DOHH2 (cell line): ENCODE measurements at regions not wholly inside any gene's neighbourhood (a gene's known extent, or its start where the extent isn't known, plus 50 kb on each side); places are given as distances from the start of the nearest gene placed in this dataset.

Experiments used
- H3F3A ChIP-seq: fragments of 200-600 bp; sonication (generic), shearing (Covaris generic); 2 replicates; pipeline ENCODE4 v1.6.0; 2016; ENCODE audit warnings: antibody characterized with exemption, mild to moderate bottlenecking; ENCODE audit not compliant: control insufficient read depth, insufficient read depth
- H3K27ac ChIP-seq: fragments of 200-600 bp; sonication (generic); 2 replicates; pipeline ENCODE4 v1.5.1; 2014; ENCODE audit warnings: low read depth, mild to moderate bottlenecking, low read length, moderate library complexity
- H3K27me3 ChIP-seq: fragments of 200-600 bp; sonication (generic); 2 replicates; pipeline ENCODE4 v1.6.1; 2014; ENCODE audit warnings: mild to moderate bottlenecking, low read length, mixed read lengths; ENCODE audit not compliant: control insufficient read depth
- H3K36me3 ChIP-seq: fragments of 200-600 bp; sonication (generic); 2 replicates; pipeline ENCODE4 v1.6.1; 2014; ENCODE audit warnings: mild to moderate bottlenecking, low read length, moderate library complexity, mixed read lengths; ENCODE audit not compliant: control insufficient read depth
- H3K4me1 ChIP-seq: fragments of 200-600 bp; sonication (generic); 2 replicates; pipeline ENCODE4 v1.6.1; 2014; ENCODE audit warnings: mild to moderate bottlenecking, low read length, mixed read lengths; ENCODE audit not compliant: control insufficient read depth
- H3K4me2 ChIP-seq: fragments of 200-600 bp; sonication (generic); 2 replicates; pipeline ENCODE4 v1.6.0; 2014; ENCODE audit warnings: mild to moderate bottlenecking, low read length, moderate library complexity
- H3K4me3 ChIP-seq: fragments of 200-600 bp; sonication (generic); 2 replicates; pipeline ENCODE4 v1.5.1; 2014; ENCODE audit warnings: mild to moderate bottlenecking, low read length, mixed read lengths
- H3K79me2 ChIP-seq: fragments of 200-600 bp; sonication (generic); 2 replicates; pipeline ENCODE4 v1.6.1; 2014; ENCODE audit warnings: mild to moderate bottlenecking, low read length, mixed read lengths; ENCODE audit not compliant: control insufficient read depth
- H3K9me2 ChIP-seq: fragments of 200-600 bp; sonication (generic); replicated peaks from 2 replicates; pipeline ENCODE4 v1.6.1; 2014; ENCODE audit warnings: mild to moderate bottlenecking, low read length, mixed read lengths; ENCODE audit not compliant: control insufficient read depth
- H3K9me3 ChIP-seq: fragments of 200-600 bp; sonication (generic); 2 replicates; pipeline ENCODE4 v1.6.1; 2014; ENCODE audit warnings: antibody characterized with exemption, low read length, mixed read lengths; ENCODE audit not compliant: control insufficient read depth, insufficient read depth
- H4K20me1 ChIP-seq: fragments of 200-600 bp; sonication (generic); 2 replicates; pipeline ENCODE4 v1.6.0; 2014; ENCODE audit warnings: low read depth, mild to moderate bottlenecking, antibody characterized with exemption, low read length, moderate library complexity; ENCODE audit not compliant: control insufficient read depth, insufficient read depth
- EZH2phosphoT487 ChIP-seq: fragments of 200-600 bp; sonication (generic); IDR thresholded peaks from 2 replicates; pipeline ENCODE4 v1.6.1; 2017; ENCODE audit warnings: borderline replicate concordance, mild to moderate bottlenecking, antibody characterized with exemption, low read length, moderate library complexity, mixed read lengths
- TF ChIP-seq, protein P1 (sequence below): fragments of 200-600 bp; sonication (generic); IDR thresholded peaks from one replicate; pipeline ENCODE4 v1.5.1; 2014; ENCODE audit warnings: antibody characterized with exemption, mild to moderate bottlenecking, low read depth, low read length; ENCODE audit not compliant: poor library complexity, severe bottlenecking

DNA sequence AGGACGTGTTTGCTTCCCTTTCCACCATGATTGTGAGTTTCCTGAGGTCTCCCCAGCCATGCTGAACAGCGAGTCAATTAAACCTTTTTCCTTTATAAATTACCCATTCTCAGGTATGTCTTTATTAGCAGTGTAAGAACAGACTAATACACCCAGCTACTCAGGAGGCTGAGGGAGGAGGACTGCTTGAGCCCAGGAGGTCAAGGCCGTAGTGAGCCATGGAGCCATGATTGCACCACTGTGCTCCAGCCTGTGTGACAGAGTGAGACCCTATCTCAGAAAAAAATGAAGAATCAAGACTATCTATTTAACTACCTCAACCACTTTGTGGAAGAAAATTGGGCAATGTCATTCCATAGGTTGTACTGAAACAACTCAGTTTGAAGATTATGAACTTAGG, 54.6 kb upstream of the SEC16B start:
- no peaks in the 10 kb centered on the region for H3K36me3 ChIP-seq
- no peaks in the 10 kb centered on the region for H3K9me2 ChIP-seq
- no peaks in the 10 kb centered on the region for H4K20me1 ChIP-seq
- H3K79me2 ChIP-seq = no peaks in the 10 kb centered on the region
- no peaks in the 10 kb centered on the region for H3F3A ChIP-seq
- TF ChIP-seq, protein P1, sequence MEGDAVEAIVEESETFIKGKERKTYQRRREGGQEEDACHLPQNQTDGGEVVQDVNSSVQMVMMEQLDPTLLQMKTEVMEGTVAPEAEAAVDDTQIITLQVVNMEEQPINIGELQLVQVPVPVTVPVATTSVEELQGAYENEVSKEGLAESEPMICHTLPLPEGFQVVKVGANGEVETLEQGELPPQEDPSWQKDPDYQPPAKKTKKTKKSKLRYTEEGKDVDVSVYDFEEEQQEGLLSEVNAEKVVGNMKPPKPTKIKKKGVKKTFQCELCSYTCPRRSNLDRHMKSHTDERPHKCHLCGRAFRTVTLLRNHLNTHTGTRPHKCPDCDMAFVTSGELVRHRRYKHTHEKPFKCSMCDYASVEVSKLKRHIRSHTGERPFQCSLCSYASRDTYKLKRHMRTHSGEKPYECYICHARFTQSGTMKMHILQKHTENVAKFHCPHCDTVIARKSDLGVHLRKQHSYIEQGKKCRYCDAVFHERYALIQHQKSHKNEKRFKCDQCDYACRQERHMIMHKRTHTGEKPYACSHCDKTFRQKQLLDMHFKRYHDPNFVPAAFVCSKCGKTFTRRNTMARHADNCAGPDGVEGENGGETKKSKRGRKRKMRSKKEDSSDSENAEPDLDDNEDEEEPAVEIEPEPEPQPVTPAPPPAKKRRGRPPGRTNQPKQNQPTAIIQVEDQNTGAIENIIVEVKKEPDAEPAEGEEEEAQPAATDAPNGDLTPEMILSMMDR = no peak
- no peak for TF ChIP-seq EZH2phosphoT487
- no peaks in the 10 kb centered on the region for H3K27me3 ChIP-seq
- H3K9me3 ChIP-seq = no peaks in the 10 kb centered on the region
- H3K4me1 ChIP-seq = no peaks in the 10 kb centered on the region
- no peak overlapping the region for H3K27ac ChIP-seq
- H3K4me3 ChIP-seq = no peak overlapping the region
- no peak overlapping the region for H3K4me2 ChIP-seq

DNA sequence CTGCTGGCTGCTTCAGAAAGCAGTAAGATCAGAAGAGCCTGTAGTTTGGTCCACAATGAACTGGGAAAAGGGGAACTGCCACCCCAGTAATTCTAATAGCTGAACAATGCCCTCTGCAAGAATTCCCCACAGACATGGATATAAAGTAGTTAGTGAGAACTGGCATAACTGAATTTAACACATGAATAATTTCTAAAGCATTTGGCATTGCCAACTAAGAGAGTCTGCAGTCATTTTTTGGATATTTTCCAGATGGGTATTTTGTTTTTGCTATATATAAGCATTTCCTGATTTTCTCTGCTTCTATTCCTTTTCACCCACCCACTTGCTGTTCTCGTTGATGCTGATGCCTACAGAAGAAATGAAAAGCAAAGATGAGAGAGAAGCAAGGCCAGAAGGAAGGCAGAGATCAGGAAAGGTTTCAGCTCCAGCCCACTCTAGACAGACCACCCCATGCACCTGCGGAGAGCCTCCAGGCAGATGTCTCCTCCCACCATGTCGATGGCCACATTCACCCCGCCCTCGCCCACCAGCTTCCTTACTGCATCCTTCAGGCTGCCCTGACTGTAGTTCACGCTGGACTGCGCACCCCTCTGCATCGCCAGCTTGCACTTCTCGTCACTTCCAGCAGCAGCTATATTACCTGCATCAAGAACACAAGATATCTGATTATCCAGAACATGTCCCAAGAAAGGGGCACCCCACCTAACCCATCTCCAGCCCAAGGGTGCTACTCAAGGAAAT, 55.9 kb upstream of the SEC16B start:
- H3K4me2 ChIP-seq = no peak overlapping the region
- H3K79me2 ChIP-seq = no peaks in the 10 kb centered on the region
- TF ChIP-seq EZH2phosphoT487 = no peak
- TF ChIP-seq, protein P1 = no peak
- H3F3A ChIP-seq = no peaks in the 10 kb centered on the region
- H3K4me1 ChIP-seq = no peaks in the 10 kb centered on the region
- H3K27ac ChIP-seq = no peak overlapping the region
- no peaks in the 10 kb centered on the region for H4K20me1 ChIP-seq
- H3K4me3 ChIP-seq = no peak overlapping the region
- no peaks in the 10 kb centered on the region for H3K9me3 ChIP-seq
- H3K27me3 ChIP-seq = no peaks in the 10 kb centered on the region
- H3K9me2 ChIP-seq = no peaks in the 10 kb centered on the region
- no peaks in the 10 kb centered on the region for H3K36me3 ChIP-seq

DNA sequence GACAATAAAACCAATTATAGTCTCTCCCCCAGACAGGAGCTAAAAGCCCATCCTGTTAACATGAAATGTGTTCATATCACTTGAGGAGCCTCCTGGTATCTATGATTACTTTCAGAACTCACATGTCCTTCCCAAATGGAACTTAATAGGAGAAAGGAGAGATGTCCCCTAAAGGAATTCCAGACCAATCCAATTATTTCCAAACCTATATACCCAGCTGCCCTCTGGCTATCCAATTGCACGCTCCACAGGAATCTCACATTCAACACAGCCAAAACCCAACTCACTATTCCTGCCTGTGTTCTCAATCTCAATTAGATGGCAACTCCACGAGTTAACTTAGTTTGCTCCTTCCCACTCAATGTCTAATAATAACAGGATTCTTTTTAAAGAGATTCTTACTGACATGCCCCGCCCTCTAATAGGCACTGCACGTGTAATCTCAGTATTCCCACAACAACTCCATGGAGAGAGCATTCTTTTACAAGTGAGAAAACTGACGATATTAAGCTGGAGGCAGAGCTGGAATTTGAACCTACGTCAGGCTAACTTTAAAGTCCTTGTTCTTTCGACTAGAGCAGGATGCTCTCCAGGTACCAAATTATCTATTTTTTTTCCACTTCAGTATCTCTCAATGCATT, 59.1 kb upstream of the SEC16B start:
- no peaks in the 10 kb centered on the region for H3F3A ChIP-seq
- no peaks in the 10 kb centered on the region for H3K9me2 ChIP-seq
- no peak overlapping the region for H3K4me3 ChIP-seq
- H3K9me3 ChIP-seq = no peaks in the 10 kb centered on the region
- H3K27me3 ChIP-seq = no peaks in the 10 kb centered on the region
- no peaks in the 10 kb centered on the region for H3K36me3 ChIP-seq
- no peaks in the 10 kb centered on the region for H4K20me1 ChIP-seq
- no peak for TF ChIP-seq EZH2phosphoT487
- TF ChIP-seq, protein P1 = no peak
- no peaks in the 10 kb centered on the region for H3K4me1 ChIP-seq
- H3K27ac ChIP-seq = no peak overlapping the region
- no peak overlapping the region for H3K4me2 ChIP-seq
- no peaks in the 10 kb centered on the region for H3K79me2 ChIP-seq
